HEK293T (cell line): ENCODE measurements at regions not wholly inside any gene's neighbourhood (a gene's known extent, or its start where the extent isn't known, plus 50 kb on each side); places are given as distances from the start of the nearest gene placed in this dataset.

Experiments
- ARNT ChIP-seq: fragments of 450-650 bp; IDR thresholded peaks from 2 replicates; pipeline ENCODE4 v1.6.1; 2017; ENCODE audit warnings: mild to moderate bottlenecking
- BHLHE40 ChIP-seq: fragments of 450-650 bp; IDR thresholded peaks from 2 replicates; pipeline ENCODE4 v1.6.1; 2016; ENCODE audit warnings: mild to moderate bottlenecking, moderate library complexity, borderline replicate concordance
- CTBP1 ChIP-seq: fragments of 450-650 bp; IDR thresholded peaks from 2 replicates; pipeline ENCODE4 v1.6.1; 2016; ENCODE audit warnings: borderline replicate concordance
- ELF4 ChIP-seq: fragments of 450-650 bp; IDR thresholded peaks from 2 replicates; pipeline ENCODE4 v1.6.1; 2017; ENCODE audit warnings: antibody characterized with exemption
- FOXA1 ChIP-seq: fragments of 450-650 bp; IDR thresholded peaks from 2 replicates; pipeline ENCODE4 v1.6.1; 2016; ENCODE audit warnings: mild to moderate bottlenecking
- FOXM1 ChIP-seq: fragments of 450-650 bp; IDR thresholded peaks from 2 replicates; pipeline ENCODE4 v1.6.1; 2017; ENCODE audit warnings: mild to moderate bottlenecking, borderline replicate concordance
- HDGF ChIP-seq: fragments of 450-650 bp; IDR thresholded peaks from 2 replicates; pipeline ENCODE4 v1.6.1; 2017; ENCODE audit warnings: antibody characterized with exemption, borderline replicate concordance
- L3MBTL2 ChIP-seq: fragments of 450-650 bp; conservative IDR thresholded peaks from 2 replicates; pipeline ENCODE4 v1.6.1; 2016; ENCODE audit warnings: mild to moderate bottlenecking
- LEF1 ChIP-seq: fragments of 450-650 bp; IDR thresholded peaks from 2 replicates; pipeline ENCODE4 v1.6.1; 2017; ENCODE audit warnings: mild to moderate bottlenecking, borderline replicate concordance
- NFRKB ChIP-seq: fragments of 450-650 bp; IDR thresholded peaks from 2 replicates; pipeline ENCODE4 v1.6.1; 2016; ENCODE audit warnings: mild to moderate bottlenecking, moderate library complexity
- SP1 ChIP-seq: fragments of 450-650 bp; IDR thresholded peaks from 2 replicates; pipeline ENCODE4 v1.6.1; 2017
- SUZ12 ChIP-seq: fragments of 450-650 bp; IDR thresholded peaks from 2 replicates; pipeline ENCODE4 v1.6.1; 2016; ENCODE audit warnings: mild to moderate bottlenecking
- TARDBP ChIP-seq: fragments of 450-650 bp; IDR thresholded peaks from 2 replicates; pipeline ENCODE4 v1.6.1; 2016
- TF ChIP-seq, protein P1 (sequence below): fragments of 450-650 bp; IDR thresholded peaks from 2 replicates; pipeline ENCODE4 v1.6.1; 2016

DNA sequence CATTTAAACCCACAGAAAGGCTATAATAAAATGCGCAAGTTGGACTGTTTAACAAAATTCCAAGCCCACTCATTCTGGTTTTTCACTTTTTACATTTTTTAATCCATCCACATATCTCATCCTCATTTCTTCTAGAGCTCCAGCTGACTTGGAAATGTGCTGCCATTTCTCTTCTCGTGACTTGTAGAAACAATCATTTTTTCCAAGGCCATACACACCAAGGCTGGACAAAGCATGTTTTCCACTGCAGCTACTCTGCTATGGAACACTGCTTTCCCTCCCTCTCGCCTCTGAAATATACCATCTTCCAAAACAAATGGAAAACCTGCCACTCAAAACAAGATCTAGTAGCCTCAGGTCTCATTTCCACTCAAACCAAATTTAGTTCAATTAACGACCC, 141.1 kb downstream of the ESM1 start:
- no peak for TF ChIP-seq SP1
- TF ChIP-seq L3MBTL2: no peak
- TF ChIP-seq, protein P1, sequence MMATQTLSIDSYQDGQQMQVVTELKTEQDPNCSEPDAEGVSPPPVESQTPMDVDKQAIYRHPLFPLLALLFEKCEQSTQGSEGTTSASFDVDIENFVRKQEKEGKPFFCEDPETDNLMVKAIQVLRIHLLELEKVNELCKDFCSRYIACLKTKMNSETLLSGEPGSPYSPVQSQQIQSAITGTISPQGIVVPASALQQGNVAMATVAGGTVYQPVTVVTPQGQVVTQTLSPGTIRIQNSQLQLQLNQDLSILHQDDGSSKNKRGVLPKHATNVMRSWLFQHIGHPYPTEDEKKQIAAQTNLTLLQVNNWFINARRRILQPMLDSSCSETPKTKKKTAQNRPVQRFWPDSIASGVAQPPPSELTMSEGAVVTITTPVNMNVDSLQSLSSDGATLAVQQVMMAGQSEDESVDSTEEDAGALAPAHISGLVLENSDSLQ: no peak
- TF ChIP-seq BHLHE40: no peak
- no peak for TF ChIP-seq FOXA1
- TF ChIP-seq ELF4: no peak
- no peak for TF ChIP-seq SUZ12
- no peak for TF ChIP-seq HDGF
- TF ChIP-seq LEF1: no peak
- TF ChIP-seq NFRKB: no peak
- no peak for TF ChIP-seq FOXM1
- no peak for TF ChIP-seq ARNT
- no peak for TF ChIP-seq CTBP1
- no peak for TF ChIP-seq TARDBP
